NCI-H510A treated with DMSO at 0.1 percent for 48 hours (cell line): ENCODE measurements at regions not wholly inside any gene's neighbourhood (a gene's known extent, or its start where the extent isn't known, plus 50 kb on each side); places are given as distances from the start of the nearest gene placed in this dataset.

Experiments used
- DNase-seq: peaks from one replicate; lab custom pipeline; 2025; lab: John Stamatoyannopoulos, UW

GRCh38 chr6:165714907-165715306 lies 51.9 kb upstream of the PDE10A start:
- no peak for DNase-seq

- DNase-seq = no peak
Measured at GRCh38 chr6:165713845-165714466, 50.9 kb upstream of the PDE10A start.
